CD4-positive, alpha-beta T cell (primary cell): ENCODE measurements at regions not wholly inside any gene's neighbourhood (a gene's known extent, or its start where the extent isn't known, plus 50 kb on each side); places are given as distances from the start of the nearest gene placed in this dataset.

Source experiments
- ATAC-seq: fragments of 200-7000 bp; cut with Tn5 transposase; one replicate; pipeline ENCODE4 v1.10.0; 2022; ENCODE audit warnings: mild to moderate bottlenecking; ENCODE audit not compliant: poor library complexity
- CTCF ChIA-PET: fragments of 350-600 bp; sonication (Branson Sonifier 250); formaldehyde crosslinking; loops from one replicate; lab custom pipeline; 2021; ENCODE audit warnings: antibody characterized with exemption, inconsistent platforms; lab: Charles Lee
- POLR2A ChIA-PET: fragments of 350-600 bp; sonication (Branson Sonifier 250); formaldehyde crosslinking; loops from one replicate; lab custom pipeline; 2021; ENCODE audit warnings: antibody characterized with exemption, inconsistent platforms; lab: Charles Lee
- DNase-seq, 14 experiments: peaks; one replicate each; pipeline ENCODE4 v3.0.0-alpha.2; 2013 to 2020; ENCODE audit warnings: mixed read lengths in 2 of 14
- H3K27ac ChIP-seq, 2 donors: one replicate each; pipeline versions ENCODE4 v1.5.1 to v1.7.0; 2013; ENCODE audit warnings: low read length in 2 of 2, low read depth in 1 of 2, mild to moderate bottlenecking in 1 of 2
- H3K27me3 ChIP-seq, 2 experiments: 1 replicate in 1 of 2; 2 replicates in 1 of 2; pipeline versions ENCODE4 v1.6.1 to v1.7.0; 2013; ENCODE audit warnings: low read length in 2 of 2, control low read depth in 1 of 2, mild to moderate bottlenecking in 1 of 2, moderate library complexity in 1 of 2; ENCODE audit not compliant: insufficient read depth in 2 of 2, control insufficient read depth in 1 of 2
- H3K36me3 ChIP-seq: one replicate; pipeline ENCODE4 v1.6.1; 2013; ENCODE audit warnings: low read length, control low read depth; ENCODE audit not compliant: insufficient read depth
- H3K4me1 ChIP-seq: one replicate; pipeline ENCODE4 v1.6.1; 2013; ENCODE audit warnings: low read length, control low read depth; ENCODE audit not compliant: insufficient read depth
- H3K4me3 ChIP-seq: one replicate; pipeline ENCODE4 v1.5.1; 2013; ENCODE audit warnings: mild to moderate bottlenecking, low read length, moderate library complexity
- H3K9me3 ChIP-seq, 2 experiments: 1 replicate in 1 of 2; 2 replicates in 1 of 2; pipeline versions ENCODE4 v1.6.1 to v1.7.0; 2013; ENCODE audit warnings: low read length in 2 of 2, mild to moderate bottlenecking in 2 of 2, control low read depth in 1 of 2, moderate library complexity in 1 of 2; ENCODE audit not compliant: control insufficient read depth in 1 of 2, insufficient read depth in 1 of 2
- H3K27ac Mint-ChIP-seq: one replicate; pipeline ENCODE4 v1.8.0; 2020; ENCODE audit warnings: mixed read lengths
- H3K27me3 Mint-ChIP-seq: one replicate; pipeline ENCODE4 v1.8.0; 2021; ENCODE audit warnings: mixed read lengths
- H3K36me3 Mint-ChIP-seq: one replicate; pipeline ENCODE4 v1.8.0; 2021; ENCODE audit warnings: low read depth, mixed read lengths
- H3K4me1 Mint-ChIP-seq: one replicate; pipeline ENCODE4 v1.8.0; 2021; ENCODE audit warnings: low read depth, mixed read lengths
- H3K4me3 Mint-ChIP-seq: one replicate; pipeline ENCODE4 v1.8.0; 2020; ENCODE audit warnings: mild to moderate bottlenecking, mixed read lengths
- H3K9me3 Mint-ChIP-seq: one replicate; pipeline ENCODE4 v1.8.0; 2020; ENCODE audit warnings: mixed read lengths
- CTCF ChIP-seq: fragments of 200-600 bp; IDR thresholded peaks from one replicate; pipeline ENCODE4 v1.8.0; 2022; ENCODE audit warnings: antibody characterized with exemption, mild to moderate bottlenecking
- intact Hi-C, 2 experiments: fragments of 100-400 bp; cut with DNase I in 1 of 2; cut with micrococcal nuclease in 1 of 2; formaldehyde crosslinking; loops; one replicate each; pipeline versions ENCODE4 v1.15.1 to v1.9.0; 2023 to 2025; cut with DNase I, micrococcal nuclease

DNA sequence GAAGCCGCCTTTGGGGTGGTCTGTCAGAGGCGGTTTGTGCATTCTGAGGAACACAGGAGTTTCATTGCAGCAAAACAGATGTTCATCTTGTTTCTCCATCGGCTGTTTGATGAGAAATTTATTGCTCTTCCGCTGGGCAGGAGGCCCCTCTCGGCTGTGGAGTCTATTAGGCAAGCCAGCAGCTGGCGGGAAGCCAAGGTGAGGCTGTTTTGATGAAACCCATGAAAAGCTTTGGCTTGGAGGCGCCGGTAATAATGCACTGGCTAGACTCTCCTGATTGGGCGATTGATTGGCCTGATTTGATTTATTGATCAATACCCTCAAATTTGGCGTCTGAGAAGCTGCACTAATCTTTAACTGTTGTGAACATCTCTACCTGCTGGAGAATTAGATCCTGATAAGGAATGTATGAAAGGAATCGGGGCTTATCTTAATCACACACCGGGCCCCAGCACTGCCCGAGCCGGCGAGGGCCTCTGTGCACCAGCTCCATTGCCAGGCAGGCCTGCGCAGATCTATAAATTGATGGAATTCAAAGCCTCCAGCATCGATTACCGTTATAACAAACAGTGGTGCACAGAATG lies 187.7 kb downstream of the PHETA1 start:
- H3K4me3 ChIP-seq, result no peak overlapping the region
- ChIA-PET POLR2A (no interaction called here), CTCF (no interaction called here)
- ATAC-seq, result no peak
- H3K27me3 Mint-ChIP-seq, result peaks cover 46% of the 10 kb centered on the region
- peaks cover 14 to 15% of the 10 kb centered on the region in 2 experiments for H3K27me3 ChIP-seq
- peak in 3 of 14 experiments; percentile 5 to 27 (median 25) for DNase-seq
- no peaks in the 10 kb centered on the region for H3K36me3 Mint-ChIP-seq
- H3K4me1 ChIP-seq, result no peaks in the 10 kb centered on the region
- H3K36me3 ChIP-seq, result no peaks in the 10 kb centered on the region
- peaks cover 0 to 3% of the 10 kb centered on the region in 2 experiments for H3K9me3 ChIP-seq
- TF ChIP-seq CTCF, result no peak
- no peak overlapping the region for H3K4me3 Mint-ChIP-seq
- H3K27ac ChIP-seq, result no peak overlapping the region
- no peaks in the 10 kb centered on the region for H3K4me1 Mint-ChIP-seq
- no peak overlapping the region for H3K27ac Mint-ChIP-seq
- intact Hi-C loops, result no loop called here
- no peaks in the 10 kb centered on the region for H3K9me3 Mint-ChIP-seq

GRCh38 chr12:111180426-111181142 lies 188.3 kb downstream of the PHETA1 start:
- no peaks in the 10 kb centered on the region for H3K36me3 Mint-ChIP-seq
- no peak for TF ChIP-seq CTCF
- POLR2A ChIA-PET, result no interaction called here
- peaks cover 14 to 15% of the 10 kb centered on the region in 2 experiments for H3K27me3 ChIP-seq
- no peaks in the 10 kb centered on the region for H3K36me3 ChIP-seq
- no peak overlapping the region for H3K4me3 Mint-ChIP-seq
- H3K27ac Mint-ChIP-seq, result no peak overlapping the region
- H3K4me1 ChIP-seq, result no peaks in the 10 kb centered on the region
- peaks cover 49% of the 10 kb centered on the region for H3K27me3 Mint-ChIP-seq
- DNase-seq (no peak), ATAC-seq (no peak)
- intact Hi-C loops, result no loop called here
- H3K4me1 Mint-ChIP-seq, result no peaks in the 10 kb centered on the region
- H3K27ac ChIP-seq, result no peak overlapping the region
- CTCF ChIA-PET, result no interaction called here
- H3K9me3 ChIP-seq, result peaks cover 0 to 2% of the 10 kb centered on the region in 2 experiments
- H3K9me3 Mint-ChIP-seq, result no peaks in the 10 kb centered on the region
- no peak overlapping the region for H3K4me3 ChIP-seq

DNA sequence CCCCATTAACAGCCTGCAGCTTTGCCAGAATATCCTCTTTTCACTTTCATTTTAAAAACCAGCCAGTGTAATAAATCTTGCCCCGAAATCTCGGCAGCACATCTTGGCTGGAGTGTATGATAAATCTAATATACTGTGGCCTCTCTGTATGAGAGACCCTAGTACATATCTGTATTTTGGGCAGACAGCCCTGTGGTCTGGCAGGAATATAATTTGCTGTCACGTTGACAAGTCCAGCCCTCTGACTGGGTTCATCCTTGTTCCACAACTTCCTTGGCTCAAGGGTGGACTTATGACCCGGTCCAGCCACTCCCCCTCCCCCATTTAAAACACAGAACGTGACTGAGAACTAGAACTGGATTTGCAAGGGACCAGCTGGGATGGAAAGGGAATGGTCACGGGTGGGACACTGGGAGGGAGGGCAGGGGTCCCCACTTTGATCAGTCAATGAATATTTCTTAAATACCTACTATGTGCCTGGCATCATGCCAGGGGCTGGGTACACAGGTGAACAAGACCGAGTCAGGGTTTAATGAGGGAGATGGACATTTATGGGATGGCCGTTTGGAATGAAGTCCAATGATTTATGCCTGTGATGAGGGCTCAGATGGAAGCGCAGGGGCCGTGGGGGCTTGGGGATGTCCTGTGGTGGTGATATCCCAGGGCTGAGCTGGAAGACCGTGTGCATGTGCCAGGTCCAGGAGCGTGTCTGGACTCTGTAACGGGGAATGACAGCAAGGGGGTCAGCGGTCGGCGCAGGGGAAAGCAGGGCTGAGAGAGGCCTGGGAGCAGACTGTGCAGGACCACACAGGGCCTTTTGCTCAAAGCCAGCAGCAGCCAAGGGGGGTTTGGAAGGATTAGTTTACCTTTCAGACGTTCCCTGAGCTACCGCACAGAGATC lies 190.5 kb downstream of the PHETA1 start:
- Histone ChIP-seq H3K9me3 (no peaks in the 10 kb centered on the region), H3K27me3 (peaks cover 14 to 21% of the 10 kb centered on the region in 2 experiments), H3K27ac (no peak overlapping the region), H3K36me3 (no peaks in the 10 kb centered on the region), H3K4me3 (no peak overlapping the region), H3K4me1 (no peaks in the 10 kb centered on the region)
- ATAC-seq (no peak), DNase-seq (no peak)
- Mint-ChIP-seq H3K4me3 (no peak overlapping the region), H3K9me3 (no peaks in the 10 kb centered on the region), H3K4me1 (no peaks in the 10 kb centered on the region), H3K27ac (no peak overlapping the region), H3K36me3 (no peaks in the 10 kb centered on the region), H3K27me3 (peaks cover 47% of the 10 kb centered on the region)
- CTCF ChIA-PET, result no interaction called here
- intact Hi-C loops, result loop anchor here in 1 of 2 experiments (10.0 kb wide), 1 partner anchor 244 kb away; no protein-coding TSS in a partner anchor
- no peak for TF ChIP-seq CTCF
- POLR2A ChIA-PET, result no interaction called here
